GOT3 (cell line): ENCODE measurements at regions not wholly inside any gene's neighbourhood (a gene's known extent, or its start where the extent isn't known, plus 50 kb on each side); places are given as distances from the start of the nearest gene placed in this dataset.
"Not testable (repeated sequence)": the region's sequence is repeated elsewhere in the genome, so short reads cannot be mapped to it uniquely, and the experiment has no call there.

Experiments used
- DNase-seq: peaks from one replicate; lab custom pipeline; 2025; ENCODE audit warnings: mixed read lengths; lab: John Stamatoyannopoulos, UW

GRCh38 chr2:82234283-82234874 lies 1929.8 kb upstream of the LRRTM1 start:
- DNase-seq = no peak

- no peak for DNase-seq
Observed at GRCh38 chr2:82233806-82234205, 1929.3 kb upstream of the LRRTM1 start.

DNA sequence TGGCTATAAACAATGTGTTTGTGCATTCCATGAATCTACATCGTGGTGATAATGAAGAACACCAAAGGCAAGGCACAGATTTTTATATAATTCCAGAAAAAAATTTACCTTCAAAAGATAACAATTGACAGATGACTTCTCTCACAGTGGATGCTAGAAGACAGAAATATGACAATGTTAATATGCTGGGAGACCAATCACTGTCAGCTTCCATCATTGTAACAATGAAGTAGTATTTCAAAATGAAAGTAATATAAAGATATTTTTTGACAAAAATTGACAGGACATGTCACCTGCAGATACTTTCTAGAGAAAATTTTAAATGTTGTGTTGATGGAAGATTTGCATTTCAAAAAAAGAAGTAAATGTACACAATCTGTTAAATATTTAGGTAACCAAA lies 1925.9 kb upstream of the LRRTM1 start:
- no peak for DNase-seq

GRCh38 chr2:82226441-82226840 lies 1921.9 kb upstream of the LRRTM1 start:
- no peak for DNase-seq

GRCh38 chr2:82224301-82224940 lies 1919.9 kb upstream of the LRRTM1 start:
- no peak for DNase-seq

DNA sequence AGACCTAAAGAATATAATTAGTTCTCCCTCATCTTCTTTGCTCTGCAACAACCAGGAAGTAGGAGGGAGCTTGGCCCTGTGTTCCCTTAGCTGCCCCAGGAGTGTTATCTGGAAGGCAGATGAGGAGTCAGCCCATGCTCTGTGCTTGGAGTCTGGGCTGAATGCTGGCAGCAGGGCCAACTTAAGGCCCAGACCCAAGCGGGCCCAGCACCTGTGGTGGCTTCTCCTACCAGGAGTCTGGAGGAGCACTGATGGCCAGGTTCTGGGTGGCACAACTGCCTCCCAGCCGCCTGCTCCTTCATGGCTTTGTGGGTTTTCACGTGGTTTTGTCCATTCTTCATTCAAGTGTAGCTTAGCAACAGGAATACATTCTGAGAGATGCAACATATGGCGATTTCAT lies 1910.7 kb upstream of the LRRTM1 start:
- no peak for DNase-seq

- no peak for DNase-seq
Observed at GRCh38 chr2:82199493-82199852, 1894.9 kb upstream of the LRRTM1 start.

DNA sequence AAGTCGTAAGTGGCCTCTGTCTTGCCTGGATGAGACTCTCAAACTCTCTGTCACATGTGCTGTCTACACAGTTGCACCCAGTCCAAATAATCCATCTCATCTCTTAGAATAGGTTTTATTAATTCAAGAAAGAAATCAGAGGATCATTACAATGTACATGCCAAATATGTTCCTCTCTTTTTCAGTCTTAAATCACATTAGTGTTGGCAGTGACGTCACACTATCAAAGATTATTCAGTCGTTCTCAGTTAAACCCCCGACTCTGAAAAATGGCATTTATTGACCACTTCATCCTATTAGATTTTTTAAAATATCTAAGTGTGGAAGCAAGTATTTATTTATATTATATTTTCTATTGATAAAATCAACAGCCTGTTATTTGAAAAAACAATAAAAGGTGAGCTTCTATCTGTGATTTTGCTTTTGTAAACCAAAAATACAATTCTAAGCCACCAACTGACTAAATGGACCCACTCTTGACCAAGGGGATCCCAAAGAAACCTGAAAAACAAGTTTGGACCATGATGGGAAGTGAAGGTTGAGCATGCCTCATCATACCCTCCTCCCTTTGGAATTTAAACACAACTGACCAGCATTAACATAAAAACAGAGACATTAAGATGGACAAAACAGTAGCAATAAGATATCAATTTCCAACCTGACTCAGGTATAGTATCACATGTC lies 1894.4 kb upstream of the LRRTM1 start:
- DNase-seq = no peak

DNA sequence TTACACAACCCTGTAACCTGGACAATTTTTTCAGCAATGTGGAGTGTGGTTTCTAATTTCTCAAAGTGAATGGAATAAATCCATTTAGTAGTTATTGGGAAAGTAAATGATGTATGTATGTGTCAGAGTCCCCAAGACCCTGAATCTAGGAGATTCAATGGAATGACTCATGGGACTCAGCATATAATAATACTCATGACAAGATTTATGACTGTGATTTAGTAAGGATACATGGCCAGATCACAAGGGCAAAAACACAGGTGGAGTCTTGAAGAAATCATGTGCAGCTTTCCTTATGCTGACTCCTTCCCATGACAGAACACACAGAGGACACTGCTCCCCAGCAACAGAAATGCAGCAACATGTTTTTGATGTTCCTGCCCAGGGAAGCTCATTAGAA lies 1877.7 kb upstream of the LRRTM1 start:
- DNase-seq = no peak

- DNase-seq = not testable (repeated sequence)
Observed at GRCh38 chr2:82175210-82175609, 1870.7 kb upstream of the LRRTM1 start.

- no peak for DNase-seq
Observed at GRCh38 chr2:82172483-82172882, 1867.9 kb upstream of the LRRTM1 start.

GRCh38 chr2:82169379-82169778 lies 1864.8 kb upstream of the LRRTM1 start:
- no peak for DNase-seq

DNA sequence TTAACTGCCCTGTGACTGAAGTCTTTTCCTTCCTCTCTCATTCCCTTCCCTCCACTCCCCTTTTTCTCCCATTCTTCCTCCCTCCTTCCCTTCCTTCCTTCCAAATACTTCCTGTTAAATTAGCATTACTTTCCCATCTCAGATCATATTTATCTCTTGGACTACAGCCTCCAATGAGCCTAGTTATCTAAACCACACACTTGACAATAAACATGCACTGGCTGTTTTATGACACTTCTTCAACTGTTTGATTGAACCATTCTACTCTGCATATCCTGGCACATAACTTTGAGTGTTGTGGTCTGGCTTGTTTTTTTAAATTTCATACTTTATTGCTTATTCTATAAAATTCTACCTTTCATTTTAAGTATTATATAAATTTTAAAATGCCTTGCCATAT lies 1860.8 kb upstream of the LRRTM1 start:
- DNase-seq = no peak

DNA sequence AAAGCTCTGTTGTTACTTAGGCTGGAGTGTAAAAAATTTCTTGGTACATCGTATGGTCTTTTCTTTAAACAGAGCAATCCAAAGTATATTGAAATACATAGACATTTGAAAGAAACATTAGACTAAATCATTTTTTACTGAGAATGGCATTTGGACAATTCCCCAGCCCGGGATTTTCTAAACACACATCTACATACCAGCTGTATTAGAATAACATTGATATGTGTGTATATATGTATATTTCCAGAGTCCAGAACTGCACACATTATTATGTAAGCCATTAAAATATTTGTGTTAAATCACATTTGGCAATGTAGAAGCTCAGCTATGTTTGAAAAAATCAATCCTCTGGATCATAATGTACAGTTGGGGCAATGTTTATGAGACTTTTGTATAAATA lies 1853.6 kb upstream of the LRRTM1 start:
- no peak for DNase-seq

DNA sequence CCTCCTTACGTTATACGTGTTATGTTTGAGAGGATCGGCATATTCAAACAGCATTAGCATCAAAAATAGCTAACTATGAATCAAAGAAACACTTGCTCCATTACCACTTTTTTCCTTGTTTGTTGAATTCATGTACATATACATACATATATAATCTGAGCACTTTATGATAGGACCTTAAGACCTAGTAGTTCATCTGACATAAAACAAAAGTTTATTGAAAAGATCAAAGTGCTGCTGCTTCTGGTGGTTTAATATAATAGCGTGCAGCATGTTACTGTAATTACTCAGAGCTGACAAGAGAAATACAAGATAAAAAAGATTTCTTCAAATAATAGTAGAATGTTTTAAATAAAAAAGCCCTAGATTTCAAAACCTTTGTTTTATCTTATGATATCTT lies 1850.9 kb upstream of the LRRTM1 start:
- DNase-seq = no peak

- no peak for DNase-seq
Observed at GRCh38 chr2:82143343-82143742, 1838.8 kb upstream of the LRRTM1 start.

DNA sequence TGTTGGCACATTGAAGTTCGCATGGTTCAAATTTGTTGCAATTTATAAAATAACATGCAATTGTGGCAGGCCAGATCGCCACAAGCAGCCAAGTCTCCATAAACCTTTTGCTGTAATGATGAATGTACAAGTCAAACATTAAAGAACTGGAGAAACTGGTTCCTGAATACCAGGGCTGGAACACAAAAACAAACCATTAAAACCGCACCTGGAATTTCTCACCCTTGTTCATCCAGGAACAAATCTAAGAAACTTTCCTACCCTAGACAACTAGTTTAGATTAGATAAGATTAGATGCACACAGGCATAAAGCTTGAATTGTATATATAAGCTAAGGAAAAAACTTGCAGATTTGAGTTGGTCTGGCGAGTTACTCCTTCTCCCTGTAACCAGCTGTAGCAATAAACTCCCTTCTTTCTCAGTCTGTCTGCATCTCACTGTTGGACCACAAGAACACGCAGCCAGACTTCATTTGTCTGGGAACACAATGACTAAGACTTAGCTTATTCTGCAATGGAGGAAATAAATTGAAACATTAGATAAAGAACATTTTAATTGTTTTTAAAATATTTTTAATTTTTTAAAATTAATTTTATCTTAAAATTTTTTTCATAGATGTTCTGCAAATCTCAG lies 1835.5 kb upstream of the LRRTM1 start:
- no peak for DNase-seq

DNA sequence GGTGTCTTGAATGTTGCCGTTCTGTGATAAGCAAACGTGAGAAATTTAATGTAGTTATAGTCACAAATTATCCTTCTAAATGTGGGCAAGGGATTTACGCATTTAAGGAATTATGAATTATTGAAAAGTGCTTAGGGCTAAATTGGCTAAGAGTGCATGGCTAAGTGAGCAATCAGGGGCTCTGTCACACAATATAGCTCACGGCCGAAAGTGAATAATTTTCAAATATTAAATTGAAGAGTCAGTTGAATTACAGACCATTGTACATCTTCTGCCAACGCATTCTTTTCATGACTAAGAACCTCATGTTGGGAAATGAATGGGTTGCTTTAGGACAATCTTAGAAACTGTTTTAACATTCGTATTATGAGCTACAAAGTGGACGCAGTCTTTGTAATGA lies 1832.9 kb upstream of the LRRTM1 start:
- no peak for DNase-seq

DNA sequence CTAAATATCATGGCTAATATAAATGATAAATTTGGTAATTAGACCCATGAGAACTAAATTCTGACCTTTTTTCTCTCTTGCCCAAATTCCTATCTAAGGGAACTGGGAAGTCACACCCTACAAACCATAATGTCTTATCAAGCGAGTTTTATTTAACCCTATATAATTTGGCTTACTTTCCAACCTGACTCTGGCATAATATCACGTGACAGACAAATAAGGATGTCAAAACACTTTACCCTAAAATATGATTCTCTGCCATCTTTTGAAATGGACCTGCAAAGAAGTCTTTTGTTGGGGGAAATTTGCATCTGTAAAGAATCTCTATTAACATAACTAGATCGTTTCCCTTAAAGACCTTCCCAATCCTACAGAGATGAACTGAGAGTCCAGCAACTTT lies 1823.5 kb upstream of the LRRTM1 start:
- DNase-seq = no peak

DNA sequence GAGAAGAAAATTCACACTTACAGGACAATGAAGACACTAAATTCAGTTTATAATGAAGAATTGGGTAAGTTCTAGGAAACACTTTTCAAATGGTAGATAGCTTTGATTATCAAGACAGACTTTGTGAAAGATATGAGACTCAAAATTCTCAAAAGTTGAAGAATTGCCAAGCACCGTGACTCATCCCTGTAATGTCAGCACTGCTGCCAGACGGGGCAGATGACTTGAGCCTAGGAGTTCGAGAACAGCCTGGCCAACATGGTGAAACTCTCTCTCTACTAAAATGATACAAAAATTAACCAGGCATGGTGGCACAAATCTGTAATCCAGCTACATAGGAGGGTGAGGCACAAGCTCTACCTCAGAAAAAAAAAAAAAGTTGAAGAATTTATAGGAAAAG lies 1820.1 kb upstream of the LRRTM1 start:
- DNase-seq = no peak

- no peak for DNase-seq
Observed at GRCh38 chr2:82120654-82121053, 1816.1 kb upstream of the LRRTM1 start.

DNA sequence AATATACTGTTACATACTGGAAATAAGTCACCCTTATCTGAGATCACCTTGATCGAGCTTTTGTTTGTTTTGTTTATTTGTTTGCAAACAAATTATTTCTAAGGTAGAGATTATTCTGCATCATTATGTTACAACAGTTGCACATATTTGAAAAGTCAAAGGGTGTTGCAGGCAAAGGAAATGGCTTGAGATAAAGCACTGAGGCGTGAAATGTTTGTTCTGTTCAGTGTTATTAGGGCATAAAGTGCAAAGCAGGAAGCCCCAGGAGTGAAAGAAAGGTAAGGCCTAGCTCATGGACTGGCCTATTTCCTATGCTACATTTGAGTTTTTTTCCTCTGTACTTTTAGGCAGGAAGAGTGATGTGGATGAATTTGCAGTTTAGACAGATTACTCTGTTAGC lies 1815.6 kb upstream of the LRRTM1 start:
- no peak for DNase-seq

DNA sequence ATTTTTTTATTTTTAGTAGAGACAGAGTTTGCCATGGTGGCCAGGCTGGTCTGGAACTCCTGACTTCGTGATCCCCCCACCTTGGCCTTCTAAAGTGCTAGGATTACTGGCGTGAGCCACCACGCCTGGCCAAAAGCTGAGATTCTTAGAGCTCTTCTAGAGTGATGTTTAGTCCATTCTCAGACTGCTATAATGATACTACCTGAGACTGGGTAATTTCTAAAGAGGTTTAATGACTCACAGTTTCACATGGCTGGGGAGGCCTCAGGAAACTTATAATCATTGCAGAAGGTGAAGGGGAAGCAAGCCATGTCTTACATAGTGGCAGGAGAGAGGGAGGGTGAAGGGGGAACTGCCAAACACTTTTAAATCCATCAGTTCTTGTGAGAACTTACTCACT lies 1804.9 kb upstream of the LRRTM1 start:
- no peak for DNase-seq
